ENCODE measurements at regions not wholly inside any gene's neighbourhood (a gene's known extent, or its start where the extent isn't known, plus 50 kb on each side); places are given as distances from the start of the nearest gene placed in this dataset.
A peak's percentile ranks its signal among the peaks of the same experiment; 100 is the strongest.

- H3K9me3 Mint-ChIP-seq: peaks cover 0 to 7% (median 0%) of the 10 kb centered on the region in 7 donors
- H3K27me3 Mint-ChIP-seq: peaks cover 0 to 36% (median 0%) of the 10 kb centered on the region in 3 donors
- H3K36me3 Mint-ChIP-seq: no peaks in the 10 kb centered on the region
- peaks cover 0 to 2% (median 0%) of the 10 kb centered on the region in 3 donors for H3K4me1 Mint-ChIP-seq
- ATAC-seq (ENCODE audit: low read depth in 2 of 2) (no peak), DNase-seq (no peak)
- H3K4me3 Mint-ChIP-seq: peak overlapping the region in 1 of 8 donors; percentile 31
- no peak overlapping the region for H3K27ac Mint-ChIP-seq
These were observed 329.7 kb upstream of the NECTIN3 start for GRCh38 chr3:110741891-110742290.

GRCh38 chr3:110743202-110743601, 328.4 kb upstream of the NECTIN3 start:
- DNase-seq: no peak
- Mint-ChIP-seq H3K4me1 (no peaks in the 10 kb centered on the region), H3K9me3 (peaks cover 0 to 7% (median 2%) of the 10 kb centered on the region in 7 donors), H3K27ac (no peak overlapping the region), H3K36me3 (no peaks in the 10 kb centered on the region), H3K27me3 (peaks cover 0 to 36% (median 0%) of the 10 kb centered on the region in 3 donors), H3K4me3 (no peak overlapping the region)
- ATAC-seq (ENCODE audit: low read depth in 2 of 2): no peak

- H3K9me3 Mint-ChIP-seq: peaks cover 0 to 7% (median 2%) of the 10 kb centered on the region in 7 donors
- H3K27ac Mint-ChIP-seq: no peak overlapping the region
- H3K27me3 Mint-ChIP-seq: peaks cover 0 to 34% (median 0%) of the 10 kb centered on the region in 3 donors
- H3K4me3 Mint-ChIP-seq: no peak overlapping the region
- H3K4me1 Mint-ChIP-seq: no peaks in the 10 kb centered on the region
- H3K36me3 Mint-ChIP-seq: no peaks in the 10 kb centered on the region
- no peak for ATAC-seq (ENCODE audit: low read depth in 2 of 2)
- no peak for DNase-seq
These were observed 327.6 kb upstream of the NECTIN3 start for GRCh38 chr3:110743984-110744383.

GRCh38 chr3:110744723-110745122, 326.9 kb upstream of the NECTIN3 start:
- H3K4me3 Mint-ChIP-seq: no peak overlapping the region
- ATAC-seq (ENCODE audit: low read depth in 2 of 2) (no peak), DNase-seq (no peak)
- H3K27ac Mint-ChIP-seq: no peak overlapping the region
- no peaks in the 10 kb centered on the region for H3K36me3 Mint-ChIP-seq
- H3K4me1 Mint-ChIP-seq: no peaks in the 10 kb centered on the region
- peaks cover 0 to 31% (median 0%) of the 10 kb centered on the region in 3 donors for H3K27me3 Mint-ChIP-seq
- H3K9me3 Mint-ChIP-seq: peaks cover 0 to 7% (median 2%) of the 10 kb centered on the region in 7 donors

GRCh38 chr3:110749006-110749405, 322.6 kb upstream of the NECTIN3 start:
- no peaks in the 10 kb centered on the region for H3K36me3 Mint-ChIP-seq
- no peak overlapping the region for H3K27ac Mint-ChIP-seq
- no peaks in the 10 kb centered on the region for H3K4me1 Mint-ChIP-seq
- H3K27me3 Mint-ChIP-seq: peaks cover 0 to 19% (median 0%) of the 10 kb centered on the region in 3 donors
- peaks cover 0 to 7% (median 0%) of the 10 kb centered on the region in 7 donors for H3K9me3 Mint-ChIP-seq
- DNase-seq (no peak), ATAC-seq (ENCODE audit: low read depth in 2 of 2) (no peak)
- H3K4me3 Mint-ChIP-seq: no peak overlapping the region

- H3K27ac Mint-ChIP-seq: no peak overlapping the region
- H3K9me3 Mint-ChIP-seq: peaks cover 0 to 7% (median 0%) of the 10 kb centered on the region in 7 donors
- DNase-seq (no peak), ATAC-seq (ENCODE audit: low read depth in 2 of 2) (no peak)
- peaks cover 0 to 9% (median 0%) of the 10 kb centered on the region in 3 donors for H3K27me3 Mint-ChIP-seq
- no peaks in the 10 kb centered on the region for H3K36me3 Mint-ChIP-seq
- no peaks in the 10 kb centered on the region for H3K4me1 Mint-ChIP-seq
- H3K4me3 Mint-ChIP-seq: no peak overlapping the region
These were observed 321.4 kb upstream of the NECTIN3 start for GRCh38 chr3:110750201-110750600.

GRCh38 chr3:110752307-110752706, 319.3 kb upstream of the NECTIN3 start:
- H3K27me3 Mint-ChIP-seq: peaks cover 0 to 4% (median 0%) of the 10 kb centered on the region in 3 donors
- no peak overlapping the region for H3K27ac Mint-ChIP-seq
- H3K4me1 Mint-ChIP-seq: no peaks in the 10 kb centered on the region
- H3K4me3 Mint-ChIP-seq: no peak overlapping the region
- ATAC-seq (ENCODE audit: low read depth in 2 of 2) (no peak), DNase-seq (no peak)
- H3K36me3 Mint-ChIP-seq: no peaks in the 10 kb centered on the region
- H3K9me3 Mint-ChIP-seq: peaks cover 0 to 2% (median 0%) of the 10 kb centered on the region in 7 donors

- ATAC-seq (ENCODE audit: low read depth in 2 of 2): no peak
- Mint-ChIP-seq H3K4me3 (no peak overlapping the region), H3K27ac (no peak overlapping the region), H3K36me3 (no peaks in the 10 kb centered on the region), H3K9me3 (peaks cover 0 to 2% (median 0%) of the 10 kb centered on the region in 7 donors), H3K4me1 (no peaks in the 10 kb centered on the region), H3K27me3 (peaks cover 0 to 4% (median 0%) of the 10 kb centered on the region in 3 donors)
- no peak for DNase-seq
These were observed 318.1 kb upstream of the NECTIN3 start for GRCh38 chr3:110753516-110753915.

- no peak for ATAC-seq (ENCODE audit: low read depth in 2 of 2)
- Mint-ChIP-seq H3K27ac (no peak overlapping the region), H3K9me3 (peaks cover 0 to 2% (median 0%) of the 10 kb centered on the region in 7 donors), H3K27me3 (peaks cover 0 to 4% (median 0%) of the 10 kb centered on the region in 3 donors), H3K36me3 (no peaks in the 10 kb centered on the region), H3K4me3 (no peak overlapping the region), H3K4me1 (no peaks in the 10 kb centered on the region)
- DNase-seq: no peak
These were observed 317.3 kb upstream of the NECTIN3 start for GRCh38 chr3:110754212-110754916.

- Mint-ChIP-seq H3K27ac (no peak overlapping the region), H3K9me3 (peaks cover 0 to 2% (median 0%) of the 10 kb centered on the region in 7 donors), H3K4me1 (no peaks in the 10 kb centered on the region), H3K4me3 (no peak overlapping the region), H3K27me3 (peaks cover 0 to 4% (median 0%) of the 10 kb centered on the region in 3 donors), H3K36me3 (no peaks in the 10 kb centered on the region)
- ATAC-seq (ENCODE audit: low read depth in 2 of 2) (no peak), DNase-seq (no peak)
These were observed 316.3 kb upstream of the NECTIN3 start for GRCh38 chr3:110755345-110755744.

GRCh38 chr3:110756705-110757104, 314.9 kb upstream of the NECTIN3 start:
- Mint-ChIP-seq H3K9me3 (peaks cover 0 to 2% (median 0%) of the 10 kb centered on the region in 7 donors), H3K36me3 (no peaks in the 10 kb centered on the region), H3K4me1 (no peaks in the 10 kb centered on the region), H3K27ac (no peak overlapping the region), H3K27me3 (peaks cover 0 to 3% (median 0%) of the 10 kb centered on the region in 3 donors), H3K4me3 (no peak overlapping the region)
- ATAC-seq (ENCODE audit: low read depth in 2 of 2) (no peak), DNase-seq (no peak)

GRCh38 chr3:110758208-110758607, 313.4 kb upstream of the NECTIN3 start:
- ATAC-seq (ENCODE audit: low read depth in 2 of 2): no peak
- no peaks in the 10 kb centered on the region for H3K4me1 Mint-ChIP-seq
- no peak for DNase-seq
- peak overlapping the region in 1 of 6 donors; percentile 11 for H3K27ac Mint-ChIP-seq
- H3K27me3 Mint-ChIP-seq: no peaks in the 10 kb centered on the region
- no peaks in the 10 kb centered on the region for H3K36me3 Mint-ChIP-seq
- H3K4me3 Mint-ChIP-seq: no peak overlapping the region
- H3K9me3 Mint-ChIP-seq: peaks cover 0 to 2% (median under 1%) of the 10 kb centered on the region in 7 donors

- Mint-ChIP-seq H3K4me1 (no peaks in the 10 kb centered on the region), H3K27ac (no peak overlapping the region), H3K36me3 (no peaks in the 10 kb centered on the region), H3K27me3 (peaks cover 0 to 3% (median 0%) of the 10 kb centered on the region in 3 donors), H3K9me3 (peaks cover 0 to 10% (median 6%) of the 10 kb centered on the region in 7 donors), H3K4me3 (no peak overlapping the region)
- no peak for DNase-seq
- ATAC-seq (ENCODE audit: low read depth in 2 of 2): no peak
These were observed 304.5 kb upstream of the NECTIN3 start for GRCh38 chr3:110767156-110767555.

- Mint-ChIP-seq H3K27me3 (peaks cover 0 to 10% (median 0%) of the 10 kb centered on the region in 3 donors), H3K27ac (no peak overlapping the region), H3K4me3 (no peak overlapping the region)
These were observed 303.8 kb upstream of the NECTIN3 start for GRCh38 chr3:110767838-110768237.

More at GRCh38 chr3:110767838-110768237, 303.8 kb upstream of the NECTIN3 start:
- DNase-seq (no peak), ATAC-seq (ENCODE audit: low read depth in 2 of 2) (no peak)
- Mint-ChIP-seq H3K4me1 (no peaks in the 10 kb centered on the region), H3K36me3 (no peaks in the 10 kb centered on the region), H3K9me3 (peaks cover 0 to 10% (median 6%) of the 10 kb centered on the region in 7 donors)

All from naive B cell (primary cell).